ENCODE measurements at regions not wholly inside any gene's neighbourhood (a gene's known extent, or its start where the extent isn't known, plus 50 kb on each side); places are given as distances from the start of the nearest gene placed in this dataset.

GRCh38 chr16:79959226-79959625 lies 358.7 kb upstream of the MAF start:
- no peak for TF ChIP-seq POLR2AphosphoS5 (IDR thresholded peaks at IDR 0.05; ENCODE audit: low read depth, low read length)
- Histone ChIP-seq H3K27ac (ENCODE audit: low read length) (no peak overlapping the region), H3K36me3 (ENCODE audit: control insufficient read depth, insufficient read depth, low read length) (no peaks in the 10 kb centered on the region), H3K27me3 (ENCODE audit: control insufficient read depth, insufficient read depth, low read length) (no peaks in the 10 kb centered on the region), H3K9me3 (ENCODE audit: control insufficient read depth, insufficient read depth, low read depth, low read length) (no peaks in the 10 kb centered on the region), H3K4me1 (ENCODE audit: control insufficient read depth, insufficient read depth, low read length) (no peaks in the 10 kb centered on the region), H3K4me3 (ENCODE audit: low read depth in 2 of 2, low read length in 2 of 2) (no peak overlapping the region)
- intact Hi-C loops (cut with micrococcal nuclease; ENCODE audit: unreplicated experiment) (no loop called here), in situ Hi-C loops (cut with HindIII; ENCODE audit: low pct_unique_long_range_greater_than_20kb, low sequenced_read_pairs) (no loop called here)
- ChIA-PET POLR2A (no interaction called here), CTCF (no interaction called here)
- no peak for DNase-seq (ENCODE audit: low read depth, low spot score)
- no TSS peak for BruUV-seq (replicated peaks)
- ATAC-seq: no peak

DNA sequence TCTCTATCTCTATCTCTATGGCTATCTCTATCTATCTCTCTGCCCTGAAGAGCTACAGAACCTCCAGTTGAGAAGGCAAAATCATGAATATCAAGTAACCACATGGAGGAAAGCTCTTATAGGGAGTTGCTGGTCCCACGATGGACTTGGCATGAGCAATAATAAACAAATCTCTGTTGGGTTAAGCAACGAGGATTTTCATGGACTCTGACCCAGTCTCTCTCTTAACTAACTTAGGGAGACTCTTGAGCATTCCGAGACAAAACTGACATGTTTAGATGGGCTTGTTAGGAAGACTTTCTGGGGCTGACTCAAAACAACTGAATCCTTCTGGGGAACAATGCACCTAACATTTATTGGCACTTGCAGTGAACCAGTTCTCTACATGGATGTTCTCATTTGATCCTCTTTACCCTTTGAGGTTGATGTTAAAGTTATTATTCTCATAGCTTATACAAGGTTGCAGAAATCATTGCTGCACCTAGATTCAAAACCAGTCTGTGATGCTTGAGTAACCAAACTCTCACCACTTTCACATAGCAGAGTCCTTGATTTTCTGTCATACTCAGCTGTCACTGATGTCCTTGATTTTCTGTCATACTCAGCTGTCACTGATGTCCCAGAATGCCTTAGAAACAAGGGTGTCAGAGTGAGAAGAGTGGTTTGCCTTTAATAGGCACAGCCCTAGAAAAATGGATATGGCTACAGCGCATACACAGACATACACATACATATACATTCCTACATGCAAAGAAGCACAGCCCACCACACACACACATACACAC lies 354.6 kb upstream of the MAF start:
- ChIA-PET POLR2A (no interaction called here), CTCF (no interaction called here)
- Histone ChIP-seq H3K27ac (ENCODE audit: low read length) (no peak overlapping the region), H3K4me1 (ENCODE audit: control insufficient read depth, insufficient read depth, low read length) (no peaks in the 10 kb centered on the region), H3K36me3 (ENCODE audit: control insufficient read depth, insufficient read depth, low read length) (no peaks in the 10 kb centered on the region), H3K27me3 (ENCODE audit: control insufficient read depth, insufficient read depth, low read length) (no peaks in the 10 kb centered on the region), H3K9me3 (ENCODE audit: control insufficient read depth, insufficient read depth, low read depth, low read length) (no peaks in the 10 kb centered on the region), H3K4me3 (ENCODE audit: low read depth in 2 of 2, low read length in 2 of 2) (no peak overlapping the region)
- no peak for DNase-seq (ENCODE audit: low read depth, low spot score)
- no peak for TF ChIP-seq TCF7L2 (IDR thresholded peaks at IDR 0.05; ENCODE audit: low read depth, low read length)
- no peak for TF ChIP-seq SIN3A (IDR thresholded peaks at IDR 0.05; ENCODE audit: borderline replicate concordance, insufficient read depth, low read depth, low read length)
- no peak for TF ChIP-seq POLR2AphosphoS5 (IDR thresholded peaks at IDR 0.05; ENCODE audit: low read depth, low read length)
- TF ChIP-seq, protein P1, sequence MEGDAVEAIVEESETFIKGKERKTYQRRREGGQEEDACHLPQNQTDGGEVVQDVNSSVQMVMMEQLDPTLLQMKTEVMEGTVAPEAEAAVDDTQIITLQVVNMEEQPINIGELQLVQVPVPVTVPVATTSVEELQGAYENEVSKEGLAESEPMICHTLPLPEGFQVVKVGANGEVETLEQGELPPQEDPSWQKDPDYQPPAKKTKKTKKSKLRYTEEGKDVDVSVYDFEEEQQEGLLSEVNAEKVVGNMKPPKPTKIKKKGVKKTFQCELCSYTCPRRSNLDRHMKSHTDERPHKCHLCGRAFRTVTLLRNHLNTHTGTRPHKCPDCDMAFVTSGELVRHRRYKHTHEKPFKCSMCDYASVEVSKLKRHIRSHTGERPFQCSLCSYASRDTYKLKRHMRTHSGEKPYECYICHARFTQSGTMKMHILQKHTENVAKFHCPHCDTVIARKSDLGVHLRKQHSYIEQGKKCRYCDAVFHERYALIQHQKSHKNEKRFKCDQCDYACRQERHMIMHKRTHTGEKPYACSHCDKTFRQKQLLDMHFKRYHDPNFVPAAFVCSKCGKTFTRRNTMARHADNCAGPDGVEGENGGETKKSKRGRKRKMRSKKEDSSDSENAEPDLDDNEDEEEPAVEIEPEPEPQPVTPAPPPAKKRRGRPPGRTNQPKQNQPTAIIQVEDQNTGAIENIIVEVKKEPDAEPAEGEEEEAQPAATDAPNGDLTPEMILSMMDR (IDR thresholded peaks at IDR 0.05): no peak
- no peak for TF ChIP-seq REST (IDR thresholded peaks at IDR 0.05; ENCODE audit: insufficient read depth in 1 of 2, low read depth in 2 of 2, low read length in 1 of 2)
- intact Hi-C loops (cut with micrococcal nuclease; ENCODE audit: unreplicated experiment): no loop called here
- ATAC-seq: no peak
- in situ Hi-C loops (cut with HindIII; ENCODE audit: low pct_unique_long_range_greater_than_20kb, low sequenced_read_pairs): no loop called here
- BruUV-seq (replicated peaks): no TSS peak

DNA sequence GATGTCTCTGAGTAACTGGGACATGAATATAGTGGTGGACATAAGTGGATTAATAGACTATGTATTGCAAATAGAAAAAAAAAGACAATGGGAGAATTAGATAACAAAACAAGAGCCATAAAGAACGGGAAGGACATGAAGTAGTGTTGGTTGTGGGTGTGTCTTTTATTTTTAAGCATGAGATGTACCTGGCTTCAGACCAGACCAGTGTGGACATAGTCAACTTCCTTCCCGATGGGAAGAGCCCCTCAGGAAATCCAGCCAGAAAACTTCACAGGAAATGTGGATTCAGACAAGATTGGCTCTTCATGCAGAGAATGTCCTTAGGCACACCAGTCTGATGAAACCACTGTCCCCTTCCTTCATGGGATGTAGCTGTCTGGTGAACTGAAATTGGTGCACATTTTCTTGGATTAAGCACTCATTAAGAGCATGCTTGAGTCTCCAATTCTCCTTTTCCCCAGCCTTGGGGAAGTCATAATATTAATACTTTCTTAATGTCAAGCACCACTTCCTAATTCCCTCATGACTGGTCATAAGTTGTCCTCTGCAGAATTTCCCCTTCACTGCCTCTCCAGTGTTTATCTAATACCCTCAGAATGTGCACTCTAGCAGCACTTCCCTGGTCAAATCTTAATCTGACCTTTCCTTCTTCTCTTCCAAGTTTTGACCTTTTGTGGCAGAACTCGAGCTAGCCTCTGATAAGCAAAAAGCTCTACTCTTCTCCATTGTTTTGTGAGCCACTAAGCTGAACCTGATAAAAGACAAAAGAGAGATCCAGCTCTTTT lies 350.6 kb upstream of the MAF start:
- TF ChIP-seq, protein P1 (IDR thresholded peaks at IDR 0.05): no peak
- no peak for TF ChIP-seq TCF7L2 (IDR thresholded peaks at IDR 0.05; ENCODE audit: low read depth, low read length)
- TF ChIP-seq SIN3A (IDR thresholded peaks at IDR 0.05; ENCODE audit: borderline replicate concordance, insufficient read depth, low read depth, low read length): no peak
- TF ChIP-seq REST (IDR thresholded peaks at IDR 0.05; ENCODE audit: insufficient read depth in 1 of 2, low read depth in 2 of 2, low read length in 1 of 2): no peak
- no peak for TF ChIP-seq POLR2AphosphoS5 (IDR thresholded peaks at IDR 0.05; ENCODE audit: low read depth, low read length)
- Histone ChIP-seq H3K36me3 (ENCODE audit: control insufficient read depth, insufficient read depth, low read length) (no peaks in the 10 kb centered on the region), H3K4me3 (ENCODE audit: low read depth in 2 of 2, low read length in 2 of 2) (no peak overlapping the region), H3K27ac (ENCODE audit: low read length) (no peak overlapping the region), H3K9me3 (ENCODE audit: control insufficient read depth, insufficient read depth, low read depth, low read length) (no peaks in the 10 kb centered on the region), H3K27me3 (ENCODE audit: control insufficient read depth, insufficient read depth, low read length) (no peaks in the 10 kb centered on the region), H3K4me1 (ENCODE audit: control insufficient read depth, insufficient read depth, low read length) (no peaks in the 10 kb centered on the region)
- ATAC-seq: no peak
- no TSS peak for BruUV-seq (replicated peaks)
- intact Hi-C loops (cut with micrococcal nuclease; ENCODE audit: unreplicated experiment): no loop called here
- ChIA-PET POLR2A (no interaction called here), CTCF (no interaction called here)
- in situ Hi-C loops (cut with HindIII; ENCODE audit: low pct_unique_long_range_greater_than_20kb, low sequenced_read_pairs): no loop called here
- no peak for DNase-seq (ENCODE audit: low read depth, low spot score)
